Skin of body (tissue), 1 donor: ENCODE measurements at regions not wholly inside any gene's neighbourhood (a gene's known extent, or its start where the extent isn't known, plus 50 kb on each side); places are given as distances from the start of the nearest gene placed in this dataset.
"Not testable (repeated sequence)": the region's sequence is repeated elsewhere in the genome, so short reads cannot be mapped to it uniquely, and the experiment has no call there.

Experiments
- DNase-seq: peaks from one replicate; lab custom pipeline; 2025; lab: John Stamatoyannopoulos, UW

GRCh38 chr11:128164080-128164741 lies 423.1 kb downstream of the ETS1 start:
- DNase-seq = no peak

- DNase-seq = no peak
Observed at GRCh38 chr11:128161994-128162393, 425.4 kb downstream of the ETS1 start.

GRCh38 chr11:128161436-128161835 lies 425.9 kb downstream of the ETS1 start:
- DNase-seq = no peak

GRCh38 chr11:128158860-128159259 lies 428.5 kb downstream of the ETS1 start:
- no peak for DNase-seq

GRCh38 chr11:128157423-128158298 lies 429.7 kb downstream of the ETS1 start:
- peak; percentile 58 for DNase-seq

- no peak for DNase-seq
Observed at GRCh38 chr11:128156486-128156885, 430.9 kb downstream of the ETS1 start.

GRCh38 chr11:128155590-128155989 lies 431.8 kb downstream of the ETS1 start:
- no peak for DNase-seq

GRCh38 chr11:128153697-128154048 lies 433.7 kb downstream of the ETS1 start:
- DNase-seq = no peak

GRCh38 chr11:128152796-128153696 lies 434.3 kb downstream of the ETS1 start:
- no peak for DNase-seq

GRCh38 chr11:128151780-128152179 lies 435.6 kb downstream of the ETS1 start:
- DNase-seq = no peak

GRCh38 chr11:128151338-128151737 lies 436.0 kb downstream of the ETS1 start:
- DNase-seq = no peak

GRCh38 chr11:128148208-128148607 lies 439.1 kb downstream of the ETS1 start:
- DNase-seq = no peak

GRCh38 chr11:128146926-128147605 lies 440.3 kb downstream of the ETS1 start:
- no peak for DNase-seq

GRCh38 chr11:128140293-128140692 lies 447.1 kb downstream of the ETS1 start:
- not testable (repeated sequence) for DNase-seq

GRCh38 chr11:128135451-128135850 lies 451.9 kb downstream of the ETS1 start:
- no peak for DNase-seq

GRCh38 chr11:128133501-128133900 lies 453.9 kb downstream of the ETS1 start:
- no peak for DNase-seq

- no peak for DNase-seq
Observed at GRCh38 chr11:128130052-128130451, 457.3 kb downstream of the ETS1 start.

- no peak for DNase-seq
Observed at GRCh38 chr11:128125723-128126122, 461.6 kb downstream of the ETS1 start.

GRCh38 chr11:128116885-128117284 lies 470.5 kb downstream of the ETS1 start:
- no peak for DNase-seq

- DNase-seq = no peak
Observed at GRCh38 chr11:128116447-128116846, 470.9 kb downstream of the ETS1 start.

GRCh38 chr11:128105950-128106349 lies 481.4 kb downstream of the ETS1 start:
- DNase-seq = no peak
